SK-N-SH treated with all-trans-retinoic acid at 6 μM for 48 hours (cell line): ENCODE measurements at regions not wholly inside any gene's neighbourhood (a gene's known extent, or its start where the extent isn't known, plus 50 kb on each side); places are given as distances from the start of the nearest gene placed in this dataset.

Experiments
- ATAC-seq: fragments of 200-7000 bp; cut with Tn5 transposase; 3 replicates; pipeline ENCODE4 v1.9.1; 2020; ENCODE audit warnings: mild to moderate bottlenecking, moderate library complexity
- ARNTL ChIP-seq: fragments of 450-650 bp; formaldehyde crosslinking; IDR thresholded peaks from 2 replicates; pipeline ENCODE4 v1.5.0; 2020; ENCODE audit warnings: low read depth, mild to moderate bottlenecking, moderate library complexity, borderline replicate concordance
- BACH2 ChIP-seq: fragments of 250-450 bp; sonication (Bioruptor Pico); IDR thresholded peaks from 2 replicates; pipeline ENCODE4 v1.9.0; 2021; ENCODE audit warnings: mild to moderate bottlenecking, borderline replicate concordance
- ESRRG ChIP-seq: fragments of 250-450 bp; sonication (Bioruptor Pico); IDR thresholded peaks from 2 replicates; pipeline ENCODE4 v1.6.1; 2021; ENCODE audit warnings: mild to moderate bottlenecking
- GLIS3 ChIP-seq: fragments of 250-450 bp; sonication (Bioruptor Pico); IDR thresholded peaks from 2 replicates; pipeline ENCODE4 v1.5.0; 2020; ENCODE audit warnings: mild to moderate bottlenecking, moderate library complexity
- ISL1 ChIP-seq: fragments of 250-450 bp; sonication (Bioruptor Pico); IDR thresholded peaks from 2 replicates; pipeline ENCODE4 v2.1.2; 2022; ENCODE audit warnings: mild to moderate bottlenecking, moderate library complexity
- OSR1 ChIP-seq: fragments of 250-450 bp; sonication (Bioruptor Pico); IDR thresholded peaks from 2 replicates; pipeline ENCODE4 v1.8.0; 2022; ENCODE audit warnings: moderate library complexity, mild to moderate bottlenecking, inconsistent platforms
- PATZ1 ChIP-seq: fragments of 250-450 bp; sonication (Bioruptor Pico); IDR thresholded peaks from 2 replicates; pipeline ENCODE4 v1.8.0; 2020; ENCODE audit warnings: mild to moderate bottlenecking, moderate library complexity, borderline replicate concordance
- PPARA ChIP-seq: fragments of 250-450 bp; sonication (Bioruptor Pico); IDR thresholded peaks from 2 replicates; pipeline ENCODE4 v1.5.0; 2020; ENCODE audit warnings: mild to moderate bottlenecking, borderline replicate concordance
- RARB ChIP-seq: fragments of 250-450 bp; sonication (Bioruptor Pico); IDR thresholded peaks from 2 replicates; pipeline ENCODE4 v1.8.0; 2021; ENCODE audit warnings: mild to moderate bottlenecking, moderate library complexity
- SNAI2 ChIP-seq: fragments of 250-450 bp; sonication (Bioruptor Pico); IDR thresholded peaks from 2 replicates; pipeline ENCODE4 v1.5.0; 2020; ENCODE audit warnings: mild to moderate bottlenecking, moderate library complexity
- TOX ChIP-seq: fragments of 250-450 bp; sonication (Bioruptor Pico); IDR thresholded peaks from 2 replicates; pipeline ENCODE4 v1.8.0; 2021; ENCODE audit warnings: mild to moderate bottlenecking, moderate library complexity, borderline replicate concordance
- ZC3H10 ChIP-seq: fragments of 250-450 bp; sonication (Bioruptor Pico); IDR thresholded peaks from 2 replicates; pipeline ENCODE4 v1.5.1; 2021; ENCODE audit warnings: mild to moderate bottlenecking, moderate library complexity
- ZFP30 ChIP-seq: fragments of 450-650 bp; formaldehyde crosslinking; IDR thresholded peaks from 2 replicates; pipeline ENCODE4 v1.5.0; 2022; ENCODE audit warnings: mild to moderate bottlenecking, moderate library complexity
- ZNF565 ChIP-seq: fragments of 450-650 bp; formaldehyde crosslinking; conservative IDR thresholded peaks from 2 replicates; pipeline ENCODE4 v1.5.0; 2020; ENCODE audit warnings: low read depth, mild to moderate bottlenecking, moderate library complexity
- ZNF70 ChIP-seq: fragments of 450-650 bp; formaldehyde crosslinking; IDR thresholded peaks from 2 replicates; pipeline ENCODE4 v1.5.0; 2020; ENCODE audit warnings: mild to moderate bottlenecking, moderate library complexity
- ZNF8 ChIP-seq: fragments of 450-650 bp; formaldehyde crosslinking; IDR thresholded peaks from 2 replicates; pipeline ENCODE4 v1.5.0; 2020; ENCODE audit warnings: mild to moderate bottlenecking, moderate library complexity
- TF ChIP-seq, protein P1 (sequence below): fragments of 250-450 bp; sonication (Bioruptor Pico); IDR thresholded peaks from 2 replicates; pipeline ENCODE4 v1.5.1; 2020; ENCODE audit warnings: low read depth, mild to moderate bottlenecking, moderate library complexity
- TF ChIP-seq, protein P2 (sequence below): fragments of 250-450 bp; sonication (Bioruptor Pico); IDR thresholded peaks from 2 replicates; pipeline ENCODE4 v1.5.0; 2020; ENCODE audit warnings: mild to moderate bottlenecking, moderate library complexity

- no peak for TF ChIP-seq RARB (CRISPR knock-in tag)
- ATAC-seq = no peak
Observed at GRCh38 chr13:31441800-31442510, 242.2 kb downstream of the B3GLCT start.

GRCh38 chr13:31442571-31442970 lies 242.8 kb downstream of the B3GLCT start:
- no peak for TF ChIP-seq PATZ1 (CRISPR knock-in tag)
- TF ChIP-seq, protein P1, sequence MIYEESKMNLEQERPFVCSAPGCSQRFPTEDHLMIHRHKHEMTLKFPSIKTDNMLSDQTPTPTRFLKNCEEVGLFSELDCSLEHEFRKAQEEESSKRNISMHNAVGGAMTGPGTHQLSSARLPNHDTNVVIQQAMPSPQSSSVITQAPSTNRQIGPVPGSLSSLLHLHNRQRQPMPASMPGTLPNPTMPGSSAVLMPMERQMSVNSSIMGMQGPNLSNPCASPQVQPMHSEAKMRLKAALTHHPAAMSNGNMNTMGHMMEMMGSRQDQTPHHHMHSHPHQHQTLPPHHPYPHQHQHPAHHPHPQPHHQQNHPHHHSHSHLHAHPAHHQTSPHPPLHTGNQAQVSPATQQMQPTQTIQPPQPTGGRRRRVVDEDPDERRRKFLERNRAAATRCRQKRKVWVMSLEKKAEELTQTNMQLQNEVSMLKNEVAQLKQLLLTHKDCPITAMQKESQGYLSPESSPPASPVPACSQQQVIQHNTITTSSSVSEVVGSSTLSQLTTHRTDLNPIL (CRISPR knock-in tag) = no peak
- no peak for TF ChIP-seq GLIS3 (CRISPR knock-in tag)
- no peak for TF ChIP-seq ESRRG (CRISPR knock-in tag)
- ATAC-seq = no peak

- TF ChIP-seq ESRRG (CRISPR knock-in tag) (no peak), BACH2 (CRISPR knock-in tag) (no peak), ARNTL (CRISPR knock-in tag) (no peak), ZNF8 (CRISPR knock-in tag) (no peak), ZNF70 (CRISPR knock-in tag) (no peak), ZC3H10 (no peak), ZFP30 (CRISPR knock-in tag) (no peak), SNAI2 (CRISPR knock-in tag) (no peak), ZNF565 (CRISPR knock-in tag) (no peak), GLIS3 (CRISPR knock-in tag) (no peak), TOX (CRISPR knock-in tag) (no peak), PATZ1 (CRISPR knock-in tag) (no peak)
- TF ChIP-seq, protein P2, sequence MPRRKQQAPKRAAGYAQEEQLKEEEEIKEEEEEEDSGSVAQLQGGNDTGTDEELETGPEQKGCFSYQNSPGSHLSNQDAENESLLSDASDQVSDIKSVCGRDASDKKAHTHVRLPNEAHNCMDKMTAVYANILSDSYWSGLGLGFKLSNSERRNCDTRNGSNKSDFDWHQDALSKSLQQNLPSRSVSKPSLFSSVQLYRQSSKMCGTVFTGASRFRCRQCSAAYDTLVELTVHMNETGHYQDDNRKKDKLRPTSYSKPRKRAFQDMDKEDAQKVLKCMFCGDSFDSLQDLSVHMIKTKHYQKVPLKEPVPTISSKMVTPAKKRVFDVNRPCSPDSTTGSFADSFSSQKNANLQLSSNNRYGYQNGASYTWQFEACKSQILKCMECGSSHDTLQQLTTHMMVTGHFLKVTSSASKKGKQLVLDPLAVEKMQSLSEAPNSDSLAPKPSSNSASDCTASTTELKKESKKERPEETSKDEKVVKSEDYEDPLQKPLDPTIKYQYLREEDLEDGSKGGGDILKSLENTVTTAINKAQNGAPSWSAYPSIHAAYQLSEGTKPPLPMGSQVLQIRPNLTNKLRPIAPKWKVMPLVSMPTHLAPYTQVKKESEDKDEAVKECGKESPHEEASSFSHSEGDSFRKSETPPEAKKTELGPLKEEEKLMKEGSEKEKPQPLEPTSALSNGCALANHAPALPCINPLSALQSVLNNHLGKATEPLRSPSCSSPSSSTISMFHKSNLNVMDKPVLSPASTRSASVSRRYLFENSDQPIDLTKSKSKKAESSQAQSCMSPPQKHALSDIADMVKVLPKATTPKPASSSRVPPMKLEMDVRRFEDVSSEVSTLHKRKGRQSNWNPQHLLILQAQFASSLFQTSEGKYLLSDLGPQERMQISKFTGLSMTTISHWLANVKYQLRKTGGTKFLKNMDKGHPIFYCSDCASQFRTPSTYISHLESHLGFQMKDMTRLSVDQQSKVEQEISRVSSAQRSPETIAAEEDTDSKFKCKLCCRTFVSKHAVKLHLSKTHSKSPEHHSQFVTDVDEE (CRISPR knock-in tag) = no peak
- TF ChIP-seq, protein P1 (CRISPR knock-in tag) = no peak
- no peak for ATAC-seq
Observed at GRCh38 chr13:31444266-31444856, 244.6 kb downstream of the B3GLCT start.

GRCh38 chr13:31452525-31452924 lies 252.8 kb downstream of the B3GLCT start:
- TF ChIP-seq ISL1 (CRISPR knock-in tag) (no peak), ARNTL (CRISPR knock-in tag) (no peak), ZC3H10 (no peak), OSR1 (CRISPR knock-in tag) (no peak), RARB (CRISPR knock-in tag) (no peak), ZNF8 (CRISPR knock-in tag) (no peak), ZFP30 (CRISPR knock-in tag) (no peak), PATZ1 (CRISPR knock-in tag) (no peak), PPARA (CRISPR knock-in tag) (no peak)
- TF ChIP-seq, protein P2 (CRISPR knock-in tag) = no peak
- no peak for ATAC-seq
